GM12878 (cell line): ENCODE measurements at regions not wholly inside any gene's neighbourhood (a gene's known extent, or its start where the extent isn't known, plus 50 kb on each side); places are given as distances from the start of the nearest gene placed in this dataset.

Source experiments
- ATF3 ChIP-seq: IDR thresholded peaks from 2 replicates; pipeline ENCODE4 v1.6.1; 2011; ENCODE audit warnings: low read depth, mild to moderate bottlenecking, low read length, moderate library complexity, borderline replicate concordance; ENCODE audit errors: extremely low read depth
- CTCF ChIP-seq, 3 experiments: IDR thresholded peaks in 2 of 3; conservative IDR thresholded peaks in 1 of 3; 2 replicates each; pipeline ENCODE4 v1.5.1; 2011; ENCODE audit warnings: low read depth in 3 of 3, low read length in 3 of 3, mild to moderate bottlenecking in 3 of 3, control low read depth in 2 of 3, moderate library complexity in 2 of 3, inconsistent platforms in 1 of 3, mixed read lengths in 1 of 3; ENCODE audit not compliant: control insufficient read depth in 2 of 3, insufficient read depth in 1 of 3; ENCODE audit errors: extremely low read depth in 1 of 3
- HDGF ChIP-seq: fragments of 450-650 bp; IDR thresholded peaks from 2 replicates; pipeline ENCODE4 v1.6.1; 2016; ENCODE audit warnings: antibody characterized with exemption
- PML ChIP-seq: IDR thresholded peaks from 2 replicates; pipeline ENCODE4 v1.6.1; 2012; ENCODE audit warnings: low read length, inconsistent platforms
- POLR2AphosphoS5 ChIP-seq: IDR thresholded peaks from 2 replicates; pipeline ENCODE4 v1.6.1; 2011; ENCODE audit warnings: mild to moderate bottlenecking, low read length, inconsistent platforms
- SPI1 ChIP-seq: IDR thresholded peaks from 2 replicates; pipeline ENCODE4 v1.6.1; 2011; ENCODE audit warnings: low read depth, mild to moderate bottlenecking, low read length, moderate library complexity, borderline replicate concordance; ENCODE audit not compliant: insufficient read depth
- SRF ChIP-seq, 2 experiments: IDR thresholded peaks; 2 replicates each; pipeline ENCODE4 v1.6.1; 2011; ENCODE audit warnings: low read depth in 2 of 2, low read length in 2 of 2, mild to moderate bottlenecking in 1 of 2, moderate library complexity in 1 of 2
- TCF12 ChIP-seq: IDR thresholded peaks from 2 replicates; pipeline ENCODE4 v1.6.1; 2011; ENCODE audit warnings: low read depth, mild to moderate bottlenecking, low read length
- ZBTB33 ChIP-seq: fragments of 450-650 bp; IDR thresholded peaks from 2 replicates; pipeline ENCODE4 v1.6.1; 2017; ENCODE audit warnings: mild to moderate bottlenecking
- TF ChIP-seq, protein P1 (sequence below): fragments of 450-650 bp; IDR thresholded peaks from 2 replicates; pipeline ENCODE4 v1.6.1; 2017; ENCODE audit warnings: mild to moderate bottlenecking, moderate library complexity
- TF ChIP-seq, protein P2 (sequence below): IDR thresholded peaks from 2 replicates; pipeline ENCODE4 v1.6.1; 2012; ENCODE audit warnings: mild to moderate bottlenecking, low read depth, low read length

DNA sequence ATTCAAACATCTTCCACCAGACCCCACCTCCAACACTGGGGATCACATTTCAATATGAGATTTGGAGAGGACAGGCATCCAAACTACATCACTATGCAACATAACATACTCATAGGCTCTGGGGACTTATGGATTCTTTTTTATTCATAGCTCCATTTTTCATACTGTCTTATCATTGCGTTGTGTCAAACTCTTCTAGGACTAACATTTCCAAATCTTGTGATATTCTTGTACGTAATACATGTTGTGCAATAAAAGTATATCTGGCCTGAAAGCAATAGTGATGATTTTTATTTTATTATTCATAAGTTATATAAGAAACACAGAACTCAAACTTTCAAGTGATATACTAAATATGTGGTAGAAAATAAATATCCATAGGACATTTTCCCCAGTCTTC, 60.6 kb upstream of the ACTR3 start:
- TF ChIP-seq HDGF: no peak
- no peak for TF ChIP-seq CTCF (IDR thresholded peaks at IDR 0.05 in 2 of 3, conservative IDR thresholded peaks at IDR 0.05 in 1 of 3; ENCODE audit: control insufficient read depth in 2 of 3, extremely low read depth in 1 of 3, insufficient read depth in 1 of 3, low read depth in 3 of 3, low read length in 3 of 3)
- TF ChIP-seq, protein P1, sequence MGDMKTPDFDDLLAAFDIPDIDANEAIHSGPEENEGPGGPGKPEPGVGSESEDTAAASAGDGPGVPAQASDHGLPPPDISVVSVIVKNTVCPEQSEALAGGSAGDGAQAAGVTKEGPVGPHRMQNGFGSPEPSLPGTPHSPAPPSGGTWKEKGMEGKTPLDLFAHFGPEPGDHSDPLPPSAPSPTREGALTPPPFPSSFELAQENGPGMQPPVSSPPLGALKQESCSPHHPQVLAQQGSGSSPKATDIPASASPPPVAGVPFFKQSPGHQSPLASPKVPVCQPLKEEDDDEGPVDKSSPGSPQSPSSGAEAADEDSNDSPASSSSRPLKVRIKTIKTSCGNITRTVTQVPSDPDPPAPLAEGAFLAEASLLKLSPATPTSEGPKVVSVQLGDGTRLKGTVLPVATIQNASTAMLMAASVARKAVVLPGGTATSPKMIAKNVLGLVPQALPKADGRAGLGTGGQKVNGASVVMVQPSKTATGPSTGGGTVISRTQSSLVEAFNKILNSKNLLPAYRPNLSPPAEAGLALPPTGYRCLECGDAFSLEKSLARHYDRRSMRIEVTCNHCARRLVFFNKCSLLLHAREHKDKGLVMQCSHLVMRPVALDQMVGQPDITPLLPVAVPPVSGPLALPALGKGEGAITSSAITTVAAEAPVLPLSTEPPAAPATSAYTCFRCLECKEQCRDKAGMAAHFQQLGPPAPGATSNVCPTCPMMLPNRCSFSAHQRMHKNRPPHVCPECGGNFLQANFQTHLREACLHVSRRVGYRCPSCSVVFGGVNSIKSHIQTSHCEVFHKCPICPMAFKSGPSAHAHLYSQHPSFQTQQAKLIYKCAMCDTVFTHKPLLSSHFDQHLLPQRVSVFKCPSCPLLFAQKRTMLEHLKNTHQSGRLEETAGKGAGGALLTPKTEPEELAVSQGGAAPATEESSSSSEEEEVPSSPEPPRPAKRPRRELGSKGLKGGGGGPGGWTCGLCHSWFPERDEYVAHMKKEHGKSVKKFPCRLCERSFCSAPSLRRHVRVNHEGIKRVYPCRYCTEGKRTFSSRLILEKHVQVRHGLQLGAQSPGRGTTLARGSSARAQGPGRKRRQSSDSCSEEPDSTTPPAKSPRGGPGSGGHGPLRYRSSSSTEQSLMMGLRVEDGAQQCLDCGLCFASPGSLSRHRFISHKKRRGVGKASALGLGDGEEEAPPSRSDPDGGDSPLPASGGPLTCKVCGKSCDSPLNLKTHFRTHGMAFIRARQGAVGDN: no peak
- no peak for TF ChIP-seq ZBTB33
- TF ChIP-seq SRF (IDR thresholded peaks at IDR 0.05; ENCODE audit: low read depth in 2 of 2, low read length in 2 of 2): no peak
- no peak for TF ChIP-seq POLR2AphosphoS5
- TF ChIP-seq, protein P2, sequence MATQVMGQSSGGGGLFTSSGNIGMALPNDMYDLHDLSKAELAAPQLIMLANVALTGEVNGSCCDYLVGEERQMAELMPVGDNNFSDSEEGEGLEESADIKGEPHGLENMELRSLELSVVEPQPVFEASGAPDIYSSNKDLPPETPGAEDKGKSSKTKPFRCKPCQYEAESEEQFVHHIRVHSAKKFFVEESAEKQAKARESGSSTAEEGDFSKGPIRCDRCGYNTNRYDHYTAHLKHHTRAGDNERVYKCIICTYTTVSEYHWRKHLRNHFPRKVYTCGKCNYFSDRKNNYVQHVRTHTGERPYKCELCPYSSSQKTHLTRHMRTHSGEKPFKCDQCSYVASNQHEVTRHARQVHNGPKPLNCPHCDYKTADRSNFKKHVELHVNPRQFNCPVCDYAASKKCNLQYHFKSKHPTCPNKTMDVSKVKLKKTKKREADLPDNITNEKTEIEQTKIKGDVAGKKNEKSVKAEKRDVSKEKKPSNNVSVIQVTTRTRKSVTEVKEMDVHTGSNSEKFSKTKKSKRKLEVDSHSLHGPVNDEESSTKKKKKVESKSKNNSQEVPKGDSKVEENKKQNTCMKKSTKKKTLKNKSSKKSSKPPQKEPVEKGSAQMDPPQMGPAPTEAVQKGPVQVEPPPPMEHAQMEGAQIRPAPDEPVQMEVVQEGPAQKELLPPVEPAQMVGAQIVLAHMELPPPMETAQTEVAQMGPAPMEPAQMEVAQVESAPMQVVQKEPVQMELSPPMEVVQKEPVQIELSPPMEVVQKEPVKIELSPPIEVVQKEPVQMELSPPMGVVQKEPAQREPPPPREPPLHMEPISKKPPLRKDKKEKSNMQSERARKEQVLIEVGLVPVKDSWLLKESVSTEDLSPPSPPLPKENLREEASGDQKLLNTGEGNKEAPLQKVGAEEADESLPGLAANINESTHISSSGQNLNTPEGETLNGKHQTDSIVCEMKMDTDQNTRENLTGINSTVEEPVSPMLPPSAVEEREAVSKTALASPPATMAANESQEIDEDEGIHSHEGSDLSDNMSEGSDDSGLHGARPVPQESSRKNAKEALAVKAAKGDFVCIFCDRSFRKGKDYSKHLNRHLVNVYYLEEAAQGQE: no peak
- TF ChIP-seq PML: no peak
- no peak for TF ChIP-seq ATF3
- TF ChIP-seq TCF12: no peak
- no peak for TF ChIP-seq SPI1
